Kidney (tissue), 13 donors: ENCODE measurements at regions not wholly inside any gene's neighbourhood (a gene's known extent, or its start where the extent isn't known, plus 50 kb on each side); places are given as distances from the start of the nearest gene placed in this dataset.

Source experiments
- DNase-seq, 5 donors: peaks; one replicate each; pipeline ENCODE4 v3.0.0-alpha.2; 2013 to 2020
- FAIRE-seq: peaks from 2 replicates; lab custom pipeline; 2012; peaks lifted over from hg19 to GRCh38; lab: Jason Lieb, UNC
- H3K27ac ChIP-seq, 2 donors: one replicate each; pipeline ENCODE4 v1.7.0; 2013; ENCODE audit warnings: low read depth in 2 of 2, low read length in 2 of 2, inconsistent platforms in 1 of 2
- H3K27me3 ChIP-seq: one replicate; pipeline ENCODE4 v1.7.1; 2013; ENCODE audit warnings: low read length, inconsistent platforms; ENCODE audit not compliant: control insufficient read depth, insufficient read depth
- H3K36me3 ChIP-seq, 3 donors: one replicate each; pipeline versions ENCODE4 v1.7.0 to v1.7.1; 2013; ENCODE audit warnings: low read length in 3 of 3, control low read depth in 1 of 3, inconsistent platforms in 1 of 3; ENCODE audit not compliant: insufficient read depth in 3 of 3, control insufficient read depth in 2 of 3
- H3K4me1 ChIP-seq, 3 donors: one replicate each; pipeline versions ENCODE4 v1.7.0 to v1.7.1; 2013; ENCODE audit warnings: low read length in 3 of 3, inconsistent platforms in 1 of 3, low read depth in 1 of 3; ENCODE audit not compliant: control insufficient read depth in 2 of 3, insufficient read depth in 2 of 3
- H3K4me3 ChIP-seq, 3 donors: one replicate each; pipeline versions ENCODE4 v1.7.0 to v1.8.1; 2013; ENCODE audit warnings: low read length in 3 of 3, control low read depth in 1 of 3, inconsistent platforms in 1 of 3
- H3K9ac ChIP-seq, 3 donors: one replicate each; pipeline versions ENCODE4 v1.7.0 to v1.7.1; 2013; ENCODE audit warnings: low read length in 3 of 3, control low read depth in 1 of 3, inconsistent platforms in 1 of 3
- H3K9me3 ChIP-seq, 3 donors: one replicate each; pipeline versions ENCODE4 v1.7.0 to v1.7.1; 2013; ENCODE audit warnings: low read length in 3 of 3, control low read depth in 1 of 3, inconsistent platforms in 1 of 3; ENCODE audit not compliant: control insufficient read depth in 2 of 3, insufficient read depth in 1 of 3
- intact Hi-C: fragments of 100-400 bp; cut with DNase I; formaldehyde crosslinking; loops from one replicate; pipeline ENCODE4 v1.11.1; 2022
- TF ChIP-seq, protein P1 (sequence below): IDR thresholded peaks from 3 replicates; pipeline ENCODE4 v1.5.1; 2012; ENCODE audit warnings: mild to moderate bottlenecking, moderate library complexity, borderline replicate concordance; ENCODE audit not compliant: insufficient read depth; ENCODE audit errors: extremely low read depth
- donor health status: control.
- donor health status: control.
- donor health status: control.
- donor health status: control.
- donor health status: control.
- donor health status: DM: yes; HTN: yes; CAD: no.
- donor health status: Normal renal cell carcinoma (clear cell type).

DNA sequence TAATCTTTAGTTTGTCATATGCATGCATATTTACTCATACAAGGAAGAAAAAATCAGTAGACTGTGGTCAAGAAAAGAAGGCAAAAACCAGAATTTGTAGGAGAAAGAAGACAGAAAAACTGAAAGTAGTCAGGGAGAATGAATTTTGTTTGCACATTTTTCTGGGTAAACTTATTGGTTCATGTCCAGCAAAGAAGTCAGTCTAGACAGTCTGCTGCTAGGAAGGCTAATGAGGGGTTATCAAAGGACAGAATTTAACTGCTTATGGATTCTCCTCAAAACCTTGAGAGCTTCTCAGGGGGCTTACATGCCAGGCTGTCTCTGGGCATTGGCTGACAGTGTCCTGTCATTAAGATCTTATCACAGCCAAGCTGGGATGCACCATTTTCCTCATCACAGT is 293.9 kb downstream of the RPAP3 start:
- FAIRE-seq (no peak), DNase-seq (no peak)
- Histone ChIP-seq H3K4me3 (no peak overlapping the region), H3K27ac (no peak overlapping the region), H3K4me1 (no peaks in the 10 kb centered on the region), H3K36me3 (no peaks in the 10 kb centered on the region), H3K9me3 (no peaks in the 10 kb centered on the region), H3K27me3 (no peaks in the 10 kb centered on the region), H3K9ac (no peak overlapping the region)
- TF ChIP-seq, protein P1, sequence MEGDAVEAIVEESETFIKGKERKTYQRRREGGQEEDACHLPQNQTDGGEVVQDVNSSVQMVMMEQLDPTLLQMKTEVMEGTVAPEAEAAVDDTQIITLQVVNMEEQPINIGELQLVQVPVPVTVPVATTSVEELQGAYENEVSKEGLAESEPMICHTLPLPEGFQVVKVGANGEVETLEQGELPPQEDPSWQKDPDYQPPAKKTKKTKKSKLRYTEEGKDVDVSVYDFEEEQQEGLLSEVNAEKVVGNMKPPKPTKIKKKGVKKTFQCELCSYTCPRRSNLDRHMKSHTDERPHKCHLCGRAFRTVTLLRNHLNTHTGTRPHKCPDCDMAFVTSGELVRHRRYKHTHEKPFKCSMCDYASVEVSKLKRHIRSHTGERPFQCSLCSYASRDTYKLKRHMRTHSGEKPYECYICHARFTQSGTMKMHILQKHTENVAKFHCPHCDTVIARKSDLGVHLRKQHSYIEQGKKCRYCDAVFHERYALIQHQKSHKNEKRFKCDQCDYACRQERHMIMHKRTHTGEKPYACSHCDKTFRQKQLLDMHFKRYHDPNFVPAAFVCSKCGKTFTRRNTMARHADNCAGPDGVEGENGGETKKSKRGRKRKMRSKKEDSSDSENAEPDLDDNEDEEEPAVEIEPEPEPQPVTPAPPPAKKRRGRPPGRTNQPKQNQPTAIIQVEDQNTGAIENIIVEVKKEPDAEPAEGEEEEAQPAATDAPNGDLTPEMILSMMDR, result no peak
- intact Hi-C loops, result no loop called here

DNA sequence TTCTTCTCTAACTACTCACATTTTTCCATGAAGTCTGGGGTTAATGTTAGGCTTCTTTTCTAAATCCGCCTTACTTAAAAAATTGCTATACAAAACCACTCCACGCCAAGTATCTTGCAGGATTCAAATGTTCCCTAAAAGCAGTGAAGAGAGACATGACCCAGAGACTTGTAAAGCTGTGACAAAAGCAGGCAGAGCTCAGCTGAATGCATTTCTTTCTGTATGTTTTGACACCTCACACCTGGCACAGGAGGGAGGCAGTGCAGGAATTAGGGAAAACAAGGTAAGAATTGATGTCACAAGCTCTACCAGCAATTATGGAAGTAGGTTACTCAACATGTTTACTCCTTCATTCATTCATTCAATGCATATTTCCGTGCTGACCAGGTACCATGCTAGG is 295.0 kb downstream of the RPAP3 start:
- FAIRE-seq, result no peak
- no peaks in the 10 kb centered on the region for H3K36me3 ChIP-seq
- intact Hi-C loops, result no loop called here

DNA sequence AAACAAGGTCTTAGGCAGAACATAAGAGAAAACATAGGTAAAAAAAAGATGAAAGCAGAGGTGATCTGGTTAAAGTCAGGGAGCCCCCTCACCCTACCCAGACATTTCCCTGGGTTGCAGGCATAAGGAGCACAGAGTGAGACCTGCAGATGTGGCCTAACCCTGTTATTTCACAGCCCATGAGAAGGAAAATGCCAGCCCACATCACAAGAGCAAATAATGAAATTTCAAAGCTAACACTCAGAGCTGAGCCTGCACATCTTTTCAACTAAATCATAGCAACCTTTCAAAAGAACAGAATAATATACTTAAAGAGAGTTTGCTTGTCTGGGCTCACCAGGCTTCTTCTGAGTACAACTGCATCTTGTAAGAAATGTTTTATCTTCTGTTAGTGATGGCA is 295.4 kb downstream of the RPAP3 start:
- Histone ChIP-seq H3K9me3 (no peaks in the 10 kb centered on the region), H3K9ac (no peak overlapping the region), H3K27ac (no peak overlapping the region), H3K4me3 (no peak overlapping the region), H3K4me1 (no peaks in the 10 kb centered on the region), H3K36me3 (no peaks in the 10 kb centered on the region), H3K27me3 (no peaks in the 10 kb centered on the region)
- DNase-seq (no peak), FAIRE-seq (no peak)
- intact Hi-C loops, result no loop called here
- TF ChIP-seq, protein P1, result no peak

More for the DNA sequence above, 295.0 kb downstream of the RPAP3 start:
- no peaks in the 10 kb centered on the region for H3K27me3 ChIP-seq
- TF ChIP-seq, protein P1, result no peak
- no peaks in the 10 kb centered on the region for H3K9me3 ChIP-seq
- H3K27ac ChIP-seq, result no peak overlapping the region
- no peaks in the 10 kb centered on the region for H3K4me1 ChIP-seq
- H3K4me3 ChIP-seq, result no peak overlapping the region
- DNase-seq, result no peak
- no peak overlapping the region for H3K9ac ChIP-seq

DNA sequence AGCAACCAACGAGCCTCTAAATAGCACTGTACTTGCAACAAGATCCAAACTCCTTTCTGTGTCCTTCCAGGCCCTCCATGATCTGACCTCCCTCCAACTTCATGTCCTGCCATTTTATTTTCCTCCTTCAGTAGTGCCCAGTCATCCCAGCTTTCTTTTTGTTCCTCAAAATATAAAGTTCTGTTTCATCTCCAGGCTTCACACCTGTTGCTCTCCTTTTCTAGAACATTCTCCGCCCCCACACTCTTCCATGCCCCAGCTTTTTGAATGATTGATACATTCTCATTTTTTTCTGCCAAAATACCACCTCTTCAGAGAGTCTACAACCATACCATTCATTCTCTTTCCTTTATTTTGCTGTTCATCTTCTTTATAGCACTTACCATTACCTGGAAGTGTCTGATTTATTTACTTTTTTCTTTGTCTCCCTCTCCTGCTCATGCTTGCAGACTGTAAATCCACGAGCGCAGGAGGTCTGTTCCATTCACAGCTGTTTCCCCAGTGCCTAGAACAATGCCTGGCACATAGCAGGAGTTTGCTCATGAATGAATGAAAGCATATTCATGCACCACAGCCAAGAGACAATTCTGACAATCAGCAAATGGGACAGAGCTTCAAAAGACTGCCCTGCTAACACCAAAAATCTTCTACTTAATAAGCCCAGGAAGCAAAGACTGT is 296.4 kb downstream of the RPAP3 start:
- H3K9me3 ChIP-seq, result no peaks in the 10 kb centered on the region
- TF ChIP-seq, protein P1, result no peak
- no peaks in the 10 kb centered on the region for H3K36me3 ChIP-seq
- no peak overlapping the region for H3K27ac ChIP-seq
- no peaks in the 10 kb centered on the region for H3K27me3 ChIP-seq
- intact Hi-C loops, result no loop called here
- FAIRE-seq, result no peak
- no peak overlapping the region for H3K4me3 ChIP-seq
- DNase-seq, result no peak
- H3K4me1 ChIP-seq, result no peaks in the 10 kb centered on the region
- no peak overlapping the region for H3K9ac ChIP-seq
